ENCODE measurements at regions not wholly inside any gene's neighbourhood (a gene's known extent, or its start where the extent isn't known, plus 50 kb on each side); places are given as distances from the start of the nearest gene placed in this dataset.

- H3K27ac ChIP-seq (ENCODE audit: low read depth in 2 of 2, low read length in 2 of 2), result no peak overlapping the region
- H3K9ac ChIP-seq (ENCODE audit: low read length in 3 of 3), result no peak overlapping the region
- H3K4me3 ChIP-seq (ENCODE audit: low read length in 3 of 3), result no peak overlapping the region
- H3K36me3 ChIP-seq (ENCODE audit: control insufficient read depth in 2 of 3, insufficient read depth in 3 of 3, low read length in 3 of 3), result no peaks in the 10 kb centered on the region
- H3K4me1 ChIP-seq (ENCODE audit: control insufficient read depth in 2 of 3, insufficient read depth in 2 of 3, low read depth in 1 of 3, low read length in 3 of 3), result no peaks in the 10 kb centered on the region
- FAIRE-seq (no peak), DNase-seq (no peak)
- no peak for TF ChIP-seq CTCF (IDR thresholded peaks at IDR 0.05; ENCODE audit: borderline replicate concordance, extremely low read depth, insufficient read depth)
- no peaks in the 10 kb centered on the region for H3K9me3 ChIP-seq (ENCODE audit: control insufficient read depth in 2 of 3, insufficient read depth in 1 of 3, low read length in 3 of 3)
- no peaks in the 10 kb centered on the region for H3K27me3 ChIP-seq (ENCODE audit: control insufficient read depth, insufficient read depth, low read length)
- intact Hi-C loops (cut with DNase I), result no loop called here
These were observed 213.1 kb upstream of the LRIG1 start for GRCh38 chr3:66713921-66714320.

GRCh38 chr3:66715806-66716205, 215.0 kb upstream of the LRIG1 start:
- Histone ChIP-seq H3K9me3 (ENCODE audit: control insufficient read depth in 2 of 3, insufficient read depth in 1 of 3, low read length in 3 of 3) (no peaks in the 10 kb centered on the region), H3K36me3 (ENCODE audit: control insufficient read depth in 2 of 3, insufficient read depth in 3 of 3, low read length in 3 of 3) (no peaks in the 10 kb centered on the region), H3K27me3 (ENCODE audit: control insufficient read depth, insufficient read depth, low read length) (no peaks in the 10 kb centered on the region), H3K4me3 (ENCODE audit: low read length in 3 of 3) (no peak overlapping the region), H3K9ac (ENCODE audit: low read length in 3 of 3) (no peak overlapping the region), H3K4me1 (ENCODE audit: control insufficient read depth in 2 of 3, insufficient read depth in 2 of 3, low read depth in 1 of 3, low read length in 3 of 3) (no peaks in the 10 kb centered on the region), H3K27ac (ENCODE audit: low read depth in 2 of 2, low read length in 2 of 2) (no peak overlapping the region)
- no peak for FAIRE-seq
- intact Hi-C loops (cut with DNase I), result no loop called here
- no peak for DNase-seq
- TF ChIP-seq CTCF (IDR thresholded peaks at IDR 0.05; ENCODE audit: borderline replicate concordance, extremely low read depth, insufficient read depth), result no peak

- Histone ChIP-seq H3K9ac (ENCODE audit: low read length in 3 of 3) (no peak overlapping the region), H3K27me3 (ENCODE audit: control insufficient read depth, insufficient read depth, low read length) (no peaks in the 10 kb centered on the region), H3K4me1 (ENCODE audit: control insufficient read depth in 2 of 3, insufficient read depth in 2 of 3, low read depth in 1 of 3, low read length in 3 of 3) (no peaks in the 10 kb centered on the region), H3K27ac (ENCODE audit: low read depth in 2 of 2, low read length in 2 of 2) (no peak overlapping the region), H3K4me3 (ENCODE audit: low read length in 3 of 3) (no peak overlapping the region), H3K36me3 (ENCODE audit: control insufficient read depth in 2 of 3, insufficient read depth in 3 of 3, low read length in 3 of 3) (no peaks in the 10 kb centered on the region), H3K9me3 (ENCODE audit: control insufficient read depth in 2 of 3, insufficient read depth in 1 of 3, low read length in 3 of 3) (no peaks in the 10 kb centered on the region)
- no peak for DNase-seq
- no peak for TF ChIP-seq CTCF (IDR thresholded peaks at IDR 0.05; ENCODE audit: borderline replicate concordance, extremely low read depth, insufficient read depth)
- FAIRE-seq, result no peak
- intact Hi-C loops (cut with DNase I), result no loop called here
These were observed 217.0 kb upstream of the LRIG1 start for GRCh38 chr3:66717806-66718205.

GRCh38 chr3:66719796-66720356, 219.1 kb upstream of the LRIG1 start:
- H3K4me3 ChIP-seq (ENCODE audit: low read length in 3 of 3), result no peak overlapping the region
- H3K4me1 ChIP-seq (ENCODE audit: control insufficient read depth in 2 of 3, insufficient read depth in 2 of 3, low read depth in 1 of 3, low read length in 3 of 3), result no peaks in the 10 kb centered on the region
- no peak for TF ChIP-seq CTCF (IDR thresholded peaks at IDR 0.05; ENCODE audit: borderline replicate concordance, extremely low read depth, insufficient read depth)
- no peaks in the 10 kb centered on the region for H3K9me3 ChIP-seq (ENCODE audit: control insufficient read depth in 2 of 3, insufficient read depth in 1 of 3, low read length in 3 of 3)
- DNase-seq (no peak), FAIRE-seq (no peak)
- intact Hi-C loops (cut with DNase I), result no loop called here
- no peaks in the 10 kb centered on the region for H3K27me3 ChIP-seq (ENCODE audit: control insufficient read depth, insufficient read depth, low read length)
- no peak overlapping the region for H3K9ac ChIP-seq (ENCODE audit: low read length in 3 of 3)
- no peaks in the 10 kb centered on the region for H3K36me3 ChIP-seq (ENCODE audit: control insufficient read depth in 2 of 3, insufficient read depth in 3 of 3, low read length in 3 of 3)
- no peak overlapping the region for H3K27ac ChIP-seq (ENCODE audit: low read depth in 2 of 2, low read length in 2 of 2)

Data from kidney (tissue), 13 donors.